ENCODE measurements at regions not wholly inside any gene's neighbourhood (a gene's known extent, or its start where the extent isn't known, plus 50 kb on each side); places are given as distances from the start of the nearest gene placed in this dataset.

DNA sequence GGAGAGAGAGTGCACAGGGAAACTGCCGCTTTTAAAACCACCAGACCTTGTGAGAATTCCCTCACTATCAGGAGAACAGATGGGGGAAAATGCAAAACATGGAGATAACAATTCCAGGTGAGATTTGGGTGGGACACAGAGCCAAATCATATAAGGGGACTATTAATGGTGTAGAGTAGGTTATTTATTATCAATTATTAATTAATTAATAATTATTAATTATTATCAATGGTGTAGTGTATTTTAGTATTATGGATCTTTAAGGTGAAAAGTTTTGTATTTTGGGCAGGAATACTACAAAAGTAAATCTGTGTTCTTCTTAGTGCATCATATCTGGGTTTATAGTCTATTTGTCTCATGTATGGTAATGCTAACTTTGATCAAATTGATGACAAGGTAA lies 377.7 kb upstream of the KCND2 start:
- TF ChIP-seq TAF1 (conservative IDR thresholded peaks at IDR 0.05), result no peak
- TF ChIP-seq CTCF (IDR thresholded peaks at IDR 0.05; ENCODE audit: low read depth, low read length, missing input control), result no peak
- TF ChIP-seq YY1 (IDR thresholded peaks at IDR 0.05), result no peak
- TF ChIP-seq ATF3 (IDR thresholded peaks at IDR 0.05), result no peak
- TF ChIP-seq EGR1 (IDR thresholded peaks at IDR 0.05; ENCODE audit: low read depth in 2 of 2), result no peak
- no peak for TF ChIP-seq RAD21 (IDR thresholded peaks at IDR 0.05)
- no peak for TF ChIP-seq NR2F2 (IDR thresholded peaks at IDR 0.05)
- TF ChIP-seq, protein P1, sequence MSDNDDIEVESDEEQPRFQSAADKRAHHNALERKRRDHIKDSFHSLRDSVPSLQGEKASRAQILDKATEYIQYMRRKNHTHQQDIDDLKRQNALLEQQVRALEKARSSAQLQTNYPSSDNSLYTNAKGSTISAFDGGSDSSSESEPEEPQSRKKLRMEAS (IDR thresholded peaks at IDR 0.05), result no peak
- no peak for TF ChIP-seq REST (IDR thresholded peaks at IDR 0.05)

All from liver (tissue), 3 donors.